ENCODE measurements at regions not wholly inside any gene's neighbourhood (a gene's known extent, or its start where the extent isn't known, plus 50 kb on each side); places are given as distances from the start of the nearest gene placed in this dataset.

DNA sequence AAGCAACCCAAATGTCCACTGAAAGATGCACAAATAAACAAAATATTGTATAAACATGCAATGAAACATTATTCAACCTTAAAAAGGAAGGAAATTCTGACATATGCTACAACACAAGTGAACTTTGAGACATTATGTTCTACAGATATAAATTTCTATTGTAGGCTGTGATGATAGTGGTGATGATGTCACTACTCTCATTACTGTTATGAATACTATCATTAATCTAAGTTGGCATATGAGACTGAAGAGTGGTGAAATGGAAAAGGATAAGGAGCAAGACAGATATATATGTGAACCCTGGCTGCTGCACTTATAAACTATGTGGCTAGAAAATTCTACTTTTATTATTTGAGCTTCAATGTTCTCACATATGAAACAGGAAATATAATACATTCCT lies 360.2 kb downstream of the TFAP2A start:
- no peaks in the 10 kb centered on the region for H3K27me3 ChIP-seq (ENCODE audit: control insufficient read depth in 4 of 4, insufficient read depth in 4 of 4, low read length in 3 of 4)
- H3K9ac ChIP-seq (ENCODE audit: low read depth in 1 of 2, low read length in 2 of 2), result no peak overlapping the region
- H3K4me3 ChIP-seq (ENCODE audit: low read depth in 1 of 3, low read length in 3 of 3), result no peak overlapping the region
- H3K36me3 ChIP-seq (ENCODE audit: control insufficient read depth in 4 of 4, insufficient read depth in 3 of 4, low read depth in 1 of 4, low read length in 3 of 4), result no peaks in the 10 kb centered on the region
- no peak overlapping the region for H3K27ac ChIP-seq (ENCODE audit: low read depth in 1 of 2, low read length in 2 of 2)
- no peak for TF ChIP-seq REST (IDR thresholded peaks at IDR 0.05)
- TF ChIP-seq NR2F2 (IDR thresholded peaks at IDR 0.05), result no peak
- no peak for TF ChIP-seq ATF3 (IDR thresholded peaks at IDR 0.05)
- TF ChIP-seq RXRA (IDR thresholded peaks at IDR 0.05), result no peak
- no peak for DNase-seq (ENCODE audit: low spot score)
- H3K4me1 ChIP-seq (ENCODE audit: control insufficient read depth in 4 of 4, insufficient read depth in 4 of 4, low read length in 3 of 4), result no peaks in the 10 kb centered on the region
- peaks cover 0 to 3% (median 1%) of the 10 kb centered on the region in 4 donors for H3K9me3 ChIP-seq (ENCODE audit: control insufficient read depth in 4 of 4, low read length in 3 of 4)

DNA sequence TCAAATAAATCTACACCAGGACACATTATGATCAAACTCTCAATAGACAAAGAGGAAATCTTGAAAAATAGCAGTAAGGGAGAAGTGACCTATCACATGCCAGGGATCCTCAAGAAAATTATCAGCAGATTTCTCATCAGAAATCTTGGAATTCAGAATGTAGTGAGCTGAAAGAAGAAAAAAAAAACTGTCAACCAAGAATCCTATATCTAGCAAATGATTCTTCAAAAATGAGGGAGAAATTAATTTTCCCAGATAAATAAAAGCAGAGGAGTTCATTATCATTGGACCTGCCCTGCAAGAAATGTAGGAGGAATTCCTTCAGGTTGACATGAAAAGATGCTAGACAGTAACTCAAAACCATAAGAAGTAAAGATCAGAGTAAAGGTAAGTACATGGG lies 363.6 kb downstream of the TFAP2A start:
- Histone ChIP-seq H3K9me3 (ENCODE audit: control insufficient read depth in 4 of 4, low read length in 3 of 4) (peaks cover 0 to 3% (median 1%) of the 10 kb centered on the region in 4 donors), H3K27me3 (ENCODE audit: control insufficient read depth in 4 of 4, insufficient read depth in 4 of 4, low read length in 3 of 4) (no peaks in the 10 kb centered on the region), H3K9ac (ENCODE audit: low read depth in 1 of 2, low read length in 2 of 2) (no peak overlapping the region), H3K27ac (ENCODE audit: low read depth in 1 of 2, low read length in 2 of 2) (no peak overlapping the region), H3K4me3 (ENCODE audit: low read depth in 1 of 3, low read length in 3 of 3) (no peak overlapping the region), H3K36me3 (ENCODE audit: control insufficient read depth in 4 of 4, insufficient read depth in 3 of 4, low read depth in 1 of 4, low read length in 3 of 4) (no peaks in the 10 kb centered on the region), H3K4me1 (ENCODE audit: control insufficient read depth in 4 of 4, insufficient read depth in 4 of 4, low read length in 3 of 4) (no peaks in the 10 kb centered on the region)
- TF ChIP-seq FOXA2 (IDR thresholded peaks at IDR 0.05) (no peak), GABPA (IDR thresholded peaks at IDR 0.05 in 1 of 2, conservative IDR thresholded peaks at IDR 0.05 in 1 of 2) (no peak), TAF1 (conservative IDR thresholded peaks at IDR 0.05) (no peak), HNF4A (conservative IDR thresholded peaks at IDR 0.05) (no peak), NR2F2 (IDR thresholded peaks at IDR 0.05) (no peak), FOXA1 (IDR thresholded peaks at IDR 0.05) (no peak), RAD21 (IDR thresholded peaks at IDR 0.05) (no peak), HNF4G (IDR thresholded peaks at IDR 0.05) (no peak), RXRA (IDR thresholded peaks at IDR 0.05) (no peak), EGR1 (IDR thresholded peaks at IDR 0.05; ENCODE audit: low read depth in 2 of 2) (no peak), REST (IDR thresholded peaks at IDR 0.05) (no peak), ATF3 (IDR thresholded peaks at IDR 0.05) (no peak), SP1 (IDR thresholded peaks at IDR 0.05) (no peak), JUND (IDR thresholded peaks at IDR 0.05) (no peak), YY1 (IDR thresholded peaks at IDR 0.05) (no peak)
- TF ChIP-seq, protein P1, sequence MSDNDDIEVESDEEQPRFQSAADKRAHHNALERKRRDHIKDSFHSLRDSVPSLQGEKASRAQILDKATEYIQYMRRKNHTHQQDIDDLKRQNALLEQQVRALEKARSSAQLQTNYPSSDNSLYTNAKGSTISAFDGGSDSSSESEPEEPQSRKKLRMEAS (IDR thresholded peaks at IDR 0.05), result no peak
- TF ChIP-seq, protein P2, sequence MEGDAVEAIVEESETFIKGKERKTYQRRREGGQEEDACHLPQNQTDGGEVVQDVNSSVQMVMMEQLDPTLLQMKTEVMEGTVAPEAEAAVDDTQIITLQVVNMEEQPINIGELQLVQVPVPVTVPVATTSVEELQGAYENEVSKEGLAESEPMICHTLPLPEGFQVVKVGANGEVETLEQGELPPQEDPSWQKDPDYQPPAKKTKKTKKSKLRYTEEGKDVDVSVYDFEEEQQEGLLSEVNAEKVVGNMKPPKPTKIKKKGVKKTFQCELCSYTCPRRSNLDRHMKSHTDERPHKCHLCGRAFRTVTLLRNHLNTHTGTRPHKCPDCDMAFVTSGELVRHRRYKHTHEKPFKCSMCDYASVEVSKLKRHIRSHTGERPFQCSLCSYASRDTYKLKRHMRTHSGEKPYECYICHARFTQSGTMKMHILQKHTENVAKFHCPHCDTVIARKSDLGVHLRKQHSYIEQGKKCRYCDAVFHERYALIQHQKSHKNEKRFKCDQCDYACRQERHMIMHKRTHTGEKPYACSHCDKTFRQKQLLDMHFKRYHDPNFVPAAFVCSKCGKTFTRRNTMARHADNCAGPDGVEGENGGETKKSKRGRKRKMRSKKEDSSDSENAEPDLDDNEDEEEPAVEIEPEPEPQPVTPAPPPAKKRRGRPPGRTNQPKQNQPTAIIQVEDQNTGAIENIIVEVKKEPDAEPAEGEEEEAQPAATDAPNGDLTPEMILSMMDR (IDR thresholded peaks at IDR 0.05; ENCODE audit: low read depth, low read length, missing input control), result no peak
- TF ChIP-seq, protein P3, sequence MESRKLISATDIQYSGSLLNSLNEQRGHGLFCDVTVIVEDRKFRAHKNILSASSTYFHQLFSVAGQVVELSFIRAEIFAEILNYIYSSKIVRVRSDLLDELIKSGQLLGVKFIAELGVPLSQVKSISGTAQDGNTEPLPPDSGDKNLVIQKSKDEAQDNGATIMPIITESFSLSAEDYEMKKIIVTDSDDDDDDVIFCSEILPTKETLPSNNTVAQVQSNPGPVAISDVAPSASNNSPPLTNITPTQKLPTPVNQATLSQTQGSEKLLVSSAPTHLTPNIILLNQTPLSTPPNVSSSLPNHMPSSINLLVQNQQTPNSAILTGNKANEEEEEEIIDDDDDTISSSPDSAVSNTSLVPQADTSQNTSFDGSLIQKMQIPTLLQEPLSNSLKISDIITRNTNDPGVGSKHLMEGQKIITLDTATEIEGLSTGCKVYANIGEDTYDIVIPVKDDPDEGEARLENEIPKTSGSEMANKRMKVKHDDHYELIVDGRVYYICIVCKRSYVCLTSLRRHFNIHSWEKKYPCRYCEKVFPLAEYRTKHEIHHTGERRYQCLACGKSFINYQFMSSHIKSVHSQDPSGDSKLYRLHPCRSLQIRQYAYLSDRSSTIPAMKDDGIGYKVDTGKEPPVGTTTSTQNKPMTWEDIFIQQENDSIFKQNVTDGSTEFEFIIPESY (IDR thresholded peaks at IDR 0.05), result no peak
- no peak for DNase-seq (ENCODE audit: low spot score)

Measured in liver (tissue), 7 donors.